ENCODE measurements at regions not wholly inside any gene's neighbourhood (a gene's known extent, or its start where the extent isn't known, plus 50 kb on each side); places are given as distances from the start of the nearest gene placed in this dataset.

DNA sequence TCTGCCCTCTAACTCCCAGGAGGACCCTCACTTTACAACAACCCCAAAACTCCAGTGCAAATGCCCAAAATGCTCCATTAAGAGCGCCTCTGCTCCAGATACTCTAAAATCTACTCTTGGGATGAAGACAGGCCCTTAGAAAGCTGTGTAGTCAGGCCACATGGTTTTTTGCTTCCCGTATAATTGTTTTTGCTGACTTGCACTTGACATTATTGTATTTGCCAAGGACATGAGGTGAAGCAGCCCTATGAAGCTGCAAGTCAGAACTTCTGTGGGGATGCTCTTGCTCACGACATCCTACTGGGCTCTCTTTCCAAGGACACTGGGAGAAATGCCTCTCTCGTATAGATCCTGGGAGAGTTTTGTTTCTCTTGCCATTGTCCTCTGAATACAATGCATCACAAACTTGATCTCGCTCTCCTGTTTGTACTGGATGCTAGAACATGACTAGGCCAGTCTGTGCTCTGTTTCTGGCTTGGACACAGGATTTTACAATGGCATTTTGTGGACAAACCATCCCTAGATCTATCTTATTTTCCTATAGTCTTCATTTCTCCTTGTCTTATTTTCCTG lies 177.2 kb upstream of the DTNBP1 start:
- H2BK20ac ChIP-seq (ENCODE audit: low read depth, low read length, poor library complexity, severe bottlenecking): no peak overlapping the region
- no peak overlapping the region for H4K91ac ChIP-seq (ENCODE audit: insufficient read length, low read depth, low read length)
- no peaks in the 10 kb centered on the region for H3K79me1 ChIP-seq (ENCODE audit: insufficient read depth, low read depth, low read length, poor library complexity, severe bottlenecking)
- H2AK5ac ChIP-seq (ENCODE audit: insufficient read length, low read length): no peak overlapping the region
- Mint-ChIP-seq H3K4me3 (no peak overlapping the region), H3K4me1 (peaks cover 13 to 14% of the 10 kb centered on the region in 2 experiments), H3K36me3 (ENCODE audit: insufficient read depth in 1 of 3, low read depth in 3 of 3) (no peaks in the 10 kb centered on the region), H3K27me3 (ENCODE audit: low read depth) (no peaks in the 10 kb centered on the region; the same call in 1 of the 2 replicates), H3K27ac (no peak overlapping the region), H3K9me3 (no peaks in the 10 kb centered on the region)
- H3T11ph ChIP-seq (ENCODE audit: low read length): no peak overlapping the region
- TF ChIP-seq, protein P1, sequence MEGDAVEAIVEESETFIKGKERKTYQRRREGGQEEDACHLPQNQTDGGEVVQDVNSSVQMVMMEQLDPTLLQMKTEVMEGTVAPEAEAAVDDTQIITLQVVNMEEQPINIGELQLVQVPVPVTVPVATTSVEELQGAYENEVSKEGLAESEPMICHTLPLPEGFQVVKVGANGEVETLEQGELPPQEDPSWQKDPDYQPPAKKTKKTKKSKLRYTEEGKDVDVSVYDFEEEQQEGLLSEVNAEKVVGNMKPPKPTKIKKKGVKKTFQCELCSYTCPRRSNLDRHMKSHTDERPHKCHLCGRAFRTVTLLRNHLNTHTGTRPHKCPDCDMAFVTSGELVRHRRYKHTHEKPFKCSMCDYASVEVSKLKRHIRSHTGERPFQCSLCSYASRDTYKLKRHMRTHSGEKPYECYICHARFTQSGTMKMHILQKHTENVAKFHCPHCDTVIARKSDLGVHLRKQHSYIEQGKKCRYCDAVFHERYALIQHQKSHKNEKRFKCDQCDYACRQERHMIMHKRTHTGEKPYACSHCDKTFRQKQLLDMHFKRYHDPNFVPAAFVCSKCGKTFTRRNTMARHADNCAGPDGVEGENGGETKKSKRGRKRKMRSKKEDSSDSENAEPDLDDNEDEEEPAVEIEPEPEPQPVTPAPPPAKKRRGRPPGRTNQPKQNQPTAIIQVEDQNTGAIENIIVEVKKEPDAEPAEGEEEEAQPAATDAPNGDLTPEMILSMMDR (conservative IDR thresholded peaks at IDR 0.05): no peak
- 0 out of 2 replicates have a peak, but pooled peaks cover 2% of the 10 kb centered on the region for H3K27me3 ChIP-seq (ENCODE audit: insufficient read depth, low read length)
- no peak overlapping the region for H3K14ac ChIP-seq (ENCODE audit: insufficient read depth, low read length)
- no peak overlapping the region for H3K23ac ChIP-seq (ENCODE audit: insufficient read length, low read depth, low read length)
- H4K20me1 ChIP-seq (ENCODE audit: control insufficient read depth, insufficient read depth, insufficient read length): no peaks in the 10 kb centered on the region
- H3K23me2 ChIP-seq (ENCODE audit: insufficient read length, low read depth, low read length, poor library complexity, severe bottlenecking): no peaks in the 10 kb centered on the region
- H3K4ac ChIP-seq (ENCODE audit: low read depth, low read length): no peak overlapping the region
- H3K18ac ChIP-seq (ENCODE audit: insufficient read length, low read depth, low read length): no peak overlapping the region
- no peak overlapping the region for H3K56ac ChIP-seq (ENCODE audit: insufficient read length, low read depth, low read length)
- no peak overlapping the region for H2BK15ac ChIP-seq (ENCODE audit: low read depth, low read length)
- no peak overlapping the region for H3K27ac ChIP-seq (ENCODE audit: insufficient read length, low read depth, low read length)
- peaks cover 3% of the 10 kb centered on the region; the same call in 1 of the 2 replicates for H3K4me1 ChIP-seq (ENCODE audit: insufficient read depth, low read length)
- no peak overlapping the region for H2BK12ac ChIP-seq (ENCODE audit: insufficient read length, low read depth, low read length)
- H3K4me2 ChIP-seq (ENCODE audit: insufficient read depth, insufficient read length, low read length): no peak overlapping the region
- no peaks in the 10 kb centered on the region for H3K9me3 ChIP-seq (ENCODE audit: control insufficient read depth, low read depth, low read length)
- no peak for DNase-seq
- no peak overlapping the region for H2BK5ac ChIP-seq (ENCODE audit: insufficient read length, low read length)
- no CpG with 5 or more reads among the region's 5 CpGs for WGBS (ENCODE audit: extremely low coverage, insufficient read length, low lambda C conversion rate)
- H3K9ac ChIP-seq (ENCODE audit: extremely low read depth, insufficient read length, low read length): no peak overlapping the region
- no peak overlapping the region for H2BK120ac ChIP-seq (ENCODE audit: low read depth, low read length, poor library complexity, severe bottlenecking)
- H4K8ac ChIP-seq (replicated peaks; ENCODE audit: insufficient read length, low read depth, low read length): no peak overlapping the region
- H2AFZ ChIP-seq (ENCODE audit: low read length): no peak overlapping the region
- H4K5ac ChIP-seq (ENCODE audit: insufficient read length, low read depth, low read length): no peak overlapping the region
- H3K79me2 ChIP-seq (ENCODE audit: insufficient read depth, low read length): no peaks in the 10 kb centered on the region
